Right cardiac atrium (tissue), 5 donors: ENCODE measurements at regions not wholly inside any gene's neighbourhood (a gene's known extent, or its start where the extent isn't known, plus 50 kb on each side); places are given as distances from the start of the nearest gene placed in this dataset.

Experiments used
- ATAC-seq, 2 donors: fragments of 200-7000 bp; cut with Tn5 transposase; one replicate each; pipeline versions ENCODE4 v1.8.0 to v1.9.1; 2020; ENCODE audit warnings: moderate library complexity in 2 of 2, mild to moderate bottlenecking in 1 of 2
- DNase-seq, 3 donors: peaks; one replicate each; pipeline ENCODE4 v3.0.0-alpha.2; 2020
- H3K27ac ChIP-seq: one replicate; pipeline ENCODE4 v1.5.1; 2013; ENCODE audit warnings: mild to moderate bottlenecking, low read length, control low read depth, moderate library complexity
- H3K27me3 ChIP-seq: one replicate; pipeline ENCODE4 v1.6.1; 2013; ENCODE audit not compliant: control insufficient read depth, insufficient read depth
- H3K4me1 ChIP-seq: one replicate; pipeline ENCODE4 v1.6.1; 2013; ENCODE audit warnings: low read length; ENCODE audit not compliant: control insufficient read depth, insufficient read depth
- H3K4me3 ChIP-seq: one replicate; pipeline ENCODE4 v1.5.1; 2013; ENCODE audit warnings: low read length, control low read depth
- H3K9me3 ChIP-seq: one replicate; pipeline ENCODE4 v1.6.1; 2013; ENCODE audit warnings: low read length; ENCODE audit not compliant: control insufficient read depth
- WGBS: extraction: QIAGEN DNeasy Blood & Tissue Kit; methylation state at CpG from one replicate; pipeline ENCODE4 v1.1.7; 2013; 5-methylcytosine and 5-hydroxymethylcytosine counted together
- intact Hi-C, 4 donors: fragments of 100-400 bp; cut with DNase I; formaldehyde crosslinking; loops; one replicate each; pipeline versions ENCODE4 v1.11.0 to v1.14.0; 2022 to 2023
- donor health status: healthy with polysubstance abuse.
- donor health status: DM: no; HTN: yes; CAD: no.
- donor health status: DM: no; HTN: no; CAD: no.
- donor health status: DM: no; HTN: yes; CAD: no; lungs with severe emphysema.
- donor health status: DM: yes; HTN: yes; CAD: no.

DNA sequence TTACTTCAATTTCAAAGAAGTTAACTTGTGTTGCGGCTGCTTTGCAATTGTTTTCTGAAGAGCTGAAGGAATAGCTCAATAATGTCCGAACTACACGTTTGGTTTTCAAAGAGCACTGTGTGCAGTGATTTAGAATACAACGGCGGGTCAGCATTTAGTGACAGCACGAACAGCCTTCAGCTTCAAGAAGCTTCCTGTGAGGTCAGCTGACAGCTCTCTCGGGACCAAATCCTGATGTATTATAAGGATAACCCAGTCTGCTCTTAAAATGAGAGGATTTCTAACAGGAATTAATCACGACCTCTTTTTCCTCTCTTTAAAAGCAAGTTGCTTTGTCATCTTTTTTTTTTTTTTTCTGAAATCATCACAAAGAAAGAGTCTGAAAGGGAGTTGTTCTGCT, 97.9 kb upstream of the UNC13C start:
- ATAC-seq, result no peak
- 32% methylated on average over 8 of the region's 8 CpGs for WGBS
- intact Hi-C loops, result no loop called here
- Histone ChIP-seq H3K27me3 (no peaks in the 10 kb centered on the region), H3K9me3 (no peaks in the 10 kb centered on the region), H3K4me3 (no peak overlapping the region), H3K27ac (no peak overlapping the region), H3K4me1 (no peaks in the 10 kb centered on the region)
- no peak for DNase-seq

DNA sequence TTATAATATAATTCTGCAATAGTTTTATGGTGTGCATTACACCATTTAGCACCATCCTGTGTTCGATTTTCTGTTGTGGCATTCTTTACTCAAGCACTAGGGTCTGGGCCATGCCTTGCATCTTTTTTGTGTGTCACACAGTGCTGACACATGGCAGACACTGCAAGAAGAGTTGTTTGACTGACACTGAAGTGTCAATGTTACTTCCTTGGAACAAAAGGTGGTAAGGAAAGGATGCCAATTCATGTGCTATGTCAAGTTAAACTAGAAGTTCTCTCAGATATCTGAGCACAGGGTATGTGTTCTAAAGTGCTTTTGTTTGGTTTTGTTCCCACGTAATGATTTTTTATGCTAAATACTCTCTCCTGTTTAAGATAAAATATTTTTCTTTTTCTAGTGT, 102.5 kb upstream of the UNC13C start:
- H3K4me1 ChIP-seq, result no peaks in the 10 kb centered on the region
- H3K27me3 ChIP-seq, result no peaks in the 10 kb centered on the region
- ATAC-seq (no peak), DNase-seq (no peak)
- WGBS, result 63% methylated on average over 2 of the region's 2 CpGs
- H3K27ac ChIP-seq, result no peak overlapping the region
- H3K9me3 ChIP-seq, result no peaks in the 10 kb centered on the region
- H3K4me3 ChIP-seq, result no peak overlapping the region
- intact Hi-C loops, result no loop called here

- H3K4me3 ChIP-seq, result no peak overlapping the region
- intact Hi-C loops, result no loop called here
- no peaks in the 10 kb centered on the region for H3K4me1 ChIP-seq
- no peaks in the 10 kb centered on the region for H3K9me3 ChIP-seq
- 94% methylated on average over 1 of the region's 1 CpG for WGBS
- ATAC-seq (no peak), DNase-seq (no peak)
- no peaks in the 10 kb centered on the region for H3K27me3 ChIP-seq
- H3K27ac ChIP-seq, result no peak overlapping the region
Observed at GRCh38 chr15:53875139-53875538, 103.1 kb upstream of the UNC13C start.

GRCh38 chr15:53872410-53872809, 105.8 kb upstream of the UNC13C start:
- no peaks in the 10 kb centered on the region for H3K4me1 ChIP-seq
- H3K9me3 ChIP-seq, result no peaks in the 10 kb centered on the region
- no peaks in the 10 kb centered on the region for H3K27me3 ChIP-seq
- ATAC-seq, result no peak
- DNase-seq, result no peak
- no peak overlapping the region for H3K4me3 ChIP-seq
- no peak overlapping the region for H3K27ac ChIP-seq
- WGBS, result 47% methylated on average over 2 of the region's 2 CpGs
- intact Hi-C loops, result no loop called here

DNA sequence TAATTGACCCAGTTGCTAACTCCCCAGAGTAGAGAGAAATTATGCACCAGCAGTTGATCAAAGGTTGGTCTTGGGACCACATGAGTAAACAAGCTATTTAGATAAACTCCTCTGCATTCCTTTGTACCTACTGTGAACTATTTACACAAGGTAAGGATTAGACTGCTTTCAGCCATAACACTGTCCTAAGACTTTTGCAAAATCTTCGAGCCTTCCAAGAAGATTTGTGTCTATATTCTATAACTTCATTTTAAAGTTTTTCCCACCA, 108.5 kb upstream of the UNC13C start:
- Histone ChIP-seq H3K9me3 (no peaks in the 10 kb centered on the region), H3K27me3 (no peaks in the 10 kb centered on the region), H3K4me1 (no peaks in the 10 kb centered on the region), H3K4me3 (no peak overlapping the region), H3K27ac (no peak overlapping the region)
- 0% methylated on average over 1 of the region's 1 CpG for WGBS
- no peak for DNase-seq
- no peak for ATAC-seq
- intact Hi-C loops, result no loop called here

- WGBS, result 91% methylated on average over 7 of the region's 7 CpGs
- Histone ChIP-seq H3K9me3 (no peaks in the 10 kb centered on the region), H3K4me1 (no peaks in the 10 kb centered on the region), H3K27me3 (no peaks in the 10 kb centered on the region), H3K27ac (no peak overlapping the region), H3K4me3 (no peak overlapping the region)
- DNase-seq, result no peak
- intact Hi-C loops, result no loop called here
- ATAC-seq, result no peak
Observed at GRCh38 chr15:53869044-53869805, 109.0 kb upstream of the UNC13C start.

DNA sequence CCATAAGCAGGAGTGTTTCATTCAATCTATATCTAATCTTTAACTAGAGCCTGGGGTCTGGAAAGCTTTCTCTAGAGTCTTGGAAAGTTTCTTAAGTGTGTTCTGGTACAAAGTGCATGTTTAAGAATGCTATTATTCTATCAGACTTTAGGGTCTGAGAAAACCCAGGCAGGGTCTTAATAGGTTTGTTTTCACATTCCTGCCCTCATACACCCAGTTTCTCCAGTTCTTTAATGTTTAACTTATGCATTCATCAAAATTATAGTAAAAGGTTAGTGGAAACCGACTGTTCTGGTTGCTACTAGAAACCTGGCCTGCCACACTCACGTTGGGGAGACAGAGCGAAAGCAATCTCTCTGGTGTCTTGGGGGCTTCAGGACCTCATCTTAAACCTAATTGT, 102.9 kb upstream of the WDR72 start:
- no peaks in the 10 kb centered on the region for H3K27me3 ChIP-seq
- no peak for DNase-seq
- 79% methylated on average over 3 of the region's 3 CpGs for WGBS
- H3K27ac ChIP-seq, result no peak overlapping the region
- no peaks in the 10 kb centered on the region for H3K9me3 ChIP-seq
- intact Hi-C loops, result no loop called here
- ATAC-seq, result no peak
- no peak overlapping the region for H3K4me3 ChIP-seq
- no peaks in the 10 kb centered on the region for H3K4me1 ChIP-seq

DNA sequence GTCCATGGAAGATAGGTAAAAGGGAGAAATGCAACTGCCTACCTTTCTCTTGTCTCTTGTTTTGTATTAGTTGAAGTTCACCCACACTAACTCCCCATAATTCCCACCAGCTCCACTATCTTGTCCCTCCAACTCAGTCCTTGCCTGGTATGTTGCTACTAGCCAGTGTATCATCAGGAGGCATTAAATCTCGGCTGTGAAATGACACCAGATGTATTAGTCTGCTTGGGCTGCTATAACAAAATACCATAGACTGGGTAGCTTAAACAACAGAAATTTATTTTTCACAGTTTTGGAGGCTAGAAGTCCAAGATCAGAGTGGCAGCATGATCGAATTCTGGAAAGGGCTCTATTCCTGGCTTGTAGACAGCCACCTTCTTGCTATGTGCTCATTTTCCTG, 102.3 kb upstream of the WDR72 start:
- intact Hi-C loops, result no loop called here
- WGBS, result 57% methylated on average over 2 of the region's 2 CpGs
- Histone ChIP-seq H3K9me3 (no peaks in the 10 kb centered on the region), H3K4me1 (no peaks in the 10 kb centered on the region), H3K27me3 (no peaks in the 10 kb centered on the region), H3K4me3 (no peak overlapping the region), H3K27ac (no peak overlapping the region)
- DNase-seq (no peak), ATAC-seq (no peak)

DNA sequence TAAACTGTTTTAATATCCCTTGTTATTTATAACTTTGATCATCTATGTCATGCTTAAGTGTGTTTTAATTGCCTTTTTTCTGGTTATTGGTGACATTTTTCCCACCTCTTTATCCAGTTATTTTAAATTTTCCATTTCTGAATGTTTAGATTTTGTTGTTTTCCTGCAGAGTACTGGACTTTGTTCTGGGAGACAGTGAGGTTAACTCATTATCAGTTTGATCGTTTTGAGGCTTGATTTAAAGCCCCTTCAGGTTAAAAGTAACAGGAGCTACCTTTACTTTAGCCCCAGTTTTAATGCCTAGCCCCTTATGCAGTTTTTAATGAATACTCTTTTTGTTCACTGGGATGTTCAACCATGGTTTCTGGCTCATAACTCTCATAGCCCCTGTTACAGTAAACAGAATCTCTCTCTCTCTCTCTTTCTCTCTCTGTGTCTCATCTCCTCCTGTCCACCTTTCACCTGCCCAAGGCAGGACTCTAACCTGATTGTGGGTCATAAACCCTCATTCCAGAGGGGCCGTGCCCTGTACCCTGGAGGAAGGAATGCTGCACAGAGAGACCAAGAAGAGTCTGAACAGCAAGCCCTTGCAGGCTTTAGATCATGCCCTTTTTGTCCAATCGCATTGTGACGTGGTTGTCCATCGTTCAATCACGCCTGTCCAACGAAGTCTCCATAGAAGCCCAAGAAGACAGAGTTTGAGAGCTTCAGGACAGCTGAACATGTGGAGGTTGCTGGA, 91.8 kb upstream of the WDR72 start:
- no peaks in the 10 kb centered on the region for H3K27me3 ChIP-seq
- H3K9me3 ChIP-seq, result no peaks in the 10 kb centered on the region
- no peaks in the 10 kb centered on the region for H3K4me1 ChIP-seq
- H3K27ac ChIP-seq, result no peak overlapping the region
- no peak for ATAC-seq
- H3K4me3 ChIP-seq, result no peak overlapping the region
- no peak for DNase-seq
- intact Hi-C loops, result no loop called here
- 80% methylated on average over 7 of the region's 7 CpGs for WGBS

DNA sequence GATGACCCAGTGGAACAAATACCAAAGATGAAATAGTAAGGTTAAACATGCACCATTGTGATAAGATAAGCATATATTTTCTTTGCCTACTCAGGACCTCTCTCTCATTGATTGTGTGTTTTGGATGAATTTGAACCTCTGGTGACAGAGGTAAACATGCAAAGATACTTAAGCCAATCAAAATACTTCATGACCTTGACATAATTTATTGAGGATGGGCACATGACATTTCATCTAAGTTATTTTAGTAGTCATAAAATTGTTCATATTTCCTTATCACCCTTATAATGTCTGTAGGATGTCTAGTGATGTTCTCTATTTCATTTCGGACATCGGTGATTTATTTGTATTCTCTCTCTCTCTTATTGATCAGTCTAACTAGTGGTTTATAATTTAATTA, 88.3 kb upstream of the WDR72 start:
- Histone ChIP-seq H3K9me3 (no peaks in the 10 kb centered on the region), H3K27ac (no peak overlapping the region), H3K4me1 (no peaks in the 10 kb centered on the region), H3K27me3 (no peaks in the 10 kb centered on the region), H3K4me3 (no peak overlapping the region)
- intact Hi-C loops, result no loop called here
- DNase-seq, result no peak
- ATAC-seq, result no peak
- 95% methylated on average over 2 of the region's 2 CpGs for WGBS

DNA sequence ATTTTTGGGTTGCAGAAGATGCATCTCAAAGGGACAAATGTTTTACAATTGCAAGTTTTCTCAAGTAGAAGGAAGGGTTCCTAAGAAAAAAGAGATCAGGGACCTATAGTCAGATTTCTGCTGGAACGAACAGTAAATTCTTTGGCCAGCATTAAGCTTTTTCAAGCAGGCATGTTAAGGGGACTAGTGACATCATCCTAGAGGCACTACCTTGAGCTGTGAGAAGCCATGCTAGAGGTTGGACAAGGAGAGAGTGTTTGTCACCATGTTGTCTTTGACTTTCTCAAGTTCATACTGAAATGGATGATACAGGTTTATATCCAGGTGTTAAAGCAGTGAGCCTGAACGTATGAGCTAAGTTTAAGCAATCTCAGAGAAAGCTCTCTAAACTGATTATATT, 85.2 kb upstream of the WDR72 start:
- no peak for ATAC-seq
- Histone ChIP-seq H3K9me3 (no peaks in the 10 kb centered on the region), H3K4me1 (no peaks in the 10 kb centered on the region), H3K27me3 (no peaks in the 10 kb centered on the region), H3K27ac (no peak overlapping the region), H3K4me3 (no peak overlapping the region)
- no peak for DNase-seq
- intact Hi-C loops, result no loop called here
- 70% methylated on average over 2 of the region's 2 CpGs for WGBS
